Memory B cell (primary cell): ENCODE measurements at regions not wholly inside any gene's neighbourhood (a gene's known extent, or its start where the extent isn't known, plus 50 kb on each side); places are given as distances from the start of the nearest gene placed in this dataset.

Experiments
- ATAC-seq: fragments of 150-1000 bp; cut with Tn5 transposase; 2 replicates; pipeline ENCODE4 v1.10.0; 2021; ENCODE audit warnings: low read depth, mild to moderate bottlenecking, moderate library complexity
- DNase-seq, 2 donors: peaks; one replicate each; pipeline ENCODE4 v3.0.0; 2022; ENCODE audit warnings: low spot score in 2 of 2
- H3K27ac Mint-ChIP-seq: one replicate; pipeline ENCODE4 v1.8.0; 2022; ENCODE audit warnings: mild to moderate bottlenecking, moderate library complexity, mixed read lengths
- H3K27me3 Mint-ChIP-seq: one replicate; pipeline ENCODE4 v1.8.0; 2022; ENCODE audit warnings: mixed read lengths
- H3K36me3 Mint-ChIP-seq: one replicate; pipeline ENCODE4 v1.8.0; 2022; ENCODE audit warnings: mild to moderate bottlenecking, mixed read lengths
- H3K4me1 Mint-ChIP-seq: one replicate; pipeline ENCODE4 v1.8.0; 2022; ENCODE audit warnings: mixed read lengths
- H3K4me3 Mint-ChIP-seq: one replicate; pipeline ENCODE4 v1.8.0; 2022; ENCODE audit warnings: mild to moderate bottlenecking, moderate library complexity, mixed read lengths
- H3K9me3 Mint-ChIP-seq: one replicate; pipeline ENCODE4 v1.8.0; 2022; ENCODE audit warnings: mixed read lengths

- Mint-ChIP-seq H3K4me3 (no peak overlapping the region), H3K27ac (no peak overlapping the region), H3K36me3 (no peaks in the 10 kb centered on the region), H3K4me1 (no peaks in the 10 kb centered on the region), H3K9me3 (peaks cover 7% of the 10 kb centered on the region), H3K27me3 (peaks cover 13% of the 10 kb centered on the region)
- ATAC-seq, result no peak
- DNase-seq, result no peak
Measured at GRCh38 chr1:221327954-221328353, 413.9 kb downstream of the DUSP10 start.

- H3K36me3 Mint-ChIP-seq, result no peaks in the 10 kb centered on the region
- DNase-seq (no peak), ATAC-seq (no peak)
- H3K4me1 Mint-ChIP-seq, result no peaks in the 10 kb centered on the region
- H3K27ac Mint-ChIP-seq, result no peak overlapping the region
- H3K9me3 Mint-ChIP-seq, result peaks cover 7% of the 10 kb centered on the region
- H3K27me3 Mint-ChIP-seq, result peaks cover 11% of the 10 kb centered on the region
- no peak overlapping the region for H3K4me3 Mint-ChIP-seq
Measured at GRCh38 chr1:221328371-221328770, 413.5 kb downstream of the DUSP10 start.

GRCh38 chr1:221331273-221332183 is 410.4 kb downstream of the DUSP10 start:
- no peak overlapping the region for H3K27ac Mint-ChIP-seq
- H3K36me3 Mint-ChIP-seq, result no peaks in the 10 kb centered on the region
- no peak for DNase-seq
- peaks cover 7% of the 10 kb centered on the region for H3K9me3 Mint-ChIP-seq
- peaks cover 4% of the 10 kb centered on the region for H3K4me1 Mint-ChIP-seq
- ATAC-seq, result no peak
- H3K27me3 Mint-ChIP-seq, result peaks cover 16% of the 10 kb centered on the region
- no peak overlapping the region for H3K4me3 Mint-ChIP-seq

GRCh38 chr1:221334062-221334461 is 407.8 kb downstream of the DUSP10 start:
- ATAC-seq, result no peak
- H3K4me1 Mint-ChIP-seq, result peaks cover 4% of the 10 kb centered on the region
- H3K9me3 Mint-ChIP-seq, result peaks cover 7% of the 10 kb centered on the region
- H3K27ac Mint-ChIP-seq, result no peak overlapping the region
- H3K4me3 Mint-ChIP-seq, result no peak overlapping the region
- peaks cover 9% of the 10 kb centered on the region for H3K27me3 Mint-ChIP-seq
- no peak for DNase-seq
- no peaks in the 10 kb centered on the region for H3K36me3 Mint-ChIP-seq

- Mint-ChIP-seq H3K9me3 (peaks cover 7% of the 10 kb centered on the region), H3K27ac (no peak overlapping the region), H3K27me3 (peaks cover 15% of the 10 kb centered on the region), H3K4me1 (peaks cover 4% of the 10 kb centered on the region), H3K36me3 (no peaks in the 10 kb centered on the region), H3K4me3 (no peak overlapping the region)
- DNase-seq (no peak), ATAC-seq (no peak)
Measured at GRCh38 chr1:221335161-221336101, 406.5 kb downstream of the DUSP10 start.

GRCh38 chr1:221336126-221336525 is 405.8 kb downstream of the DUSP10 start:
- H3K9me3 Mint-ChIP-seq, result peaks cover 6% of the 10 kb centered on the region
- H3K4me3 Mint-ChIP-seq, result no peak overlapping the region
- no peak for ATAC-seq
- H3K36me3 Mint-ChIP-seq, result no peaks in the 10 kb centered on the region
- DNase-seq, result no peak
- peaks cover 15% of the 10 kb centered on the region for H3K27me3 Mint-ChIP-seq
- H3K4me1 Mint-ChIP-seq, result peaks cover 4% of the 10 kb centered on the region
- no peak overlapping the region for H3K27ac Mint-ChIP-seq

GRCh38 chr1:221337106-221337505 is 404.8 kb downstream of the DUSP10 start:
- Mint-ChIP-seq H3K36me3 (no peaks in the 10 kb centered on the region), H3K4me3 (no peak overlapping the region), H3K27me3 (peaks cover 15% of the 10 kb centered on the region), H3K4me1 (peaks cover 4% of the 10 kb centered on the region), H3K9me3 (peaks cover 4% of the 10 kb centered on the region), H3K27ac (no peak overlapping the region)
- ATAC-seq, result no peak
- DNase-seq, result no peak

- DNase-seq, result no peak
- Mint-ChIP-seq H3K27ac (no peak overlapping the region), H3K9me3 (no peaks in the 10 kb centered on the region), H3K4me3 (no peak overlapping the region), H3K36me3 (no peaks in the 10 kb centered on the region), H3K4me1 (no peaks in the 10 kb centered on the region), H3K27me3 (peaks cover 6% of the 10 kb centered on the region)
- no peak for ATAC-seq
Measured at GRCh38 chr1:221343136-221343535, 398.8 kb downstream of the DUSP10 start.

- no peak for DNase-seq
- H3K9me3 Mint-ChIP-seq, result no peaks in the 10 kb centered on the region
- H3K4me3 Mint-ChIP-seq, result no peak overlapping the region
- H3K4me1 Mint-ChIP-seq, result no peaks in the 10 kb centered on the region
- ATAC-seq, result no peak
- no peaks in the 10 kb centered on the region for H3K36me3 Mint-ChIP-seq
- no peak overlapping the region for H3K27ac Mint-ChIP-seq
- H3K27me3 Mint-ChIP-seq, result peaks cover 6% of the 10 kb centered on the region
Measured at GRCh38 chr1:221343607-221344006, 398.3 kb downstream of the DUSP10 start.

GRCh38 chr1:221344693-221345092 is 397.2 kb downstream of the DUSP10 start:
- Mint-ChIP-seq H3K27ac (no peak overlapping the region), H3K27me3 (peaks cover 4% of the 10 kb centered on the region), H3K4me3 (no peak overlapping the region), H3K4me1 (no peaks in the 10 kb centered on the region), H3K9me3 (no peaks in the 10 kb centered on the region), H3K36me3 (no peaks in the 10 kb centered on the region)
- no peak for DNase-seq
- no peak for ATAC-seq

- no peaks in the 10 kb centered on the region for H3K9me3 Mint-ChIP-seq
- no peaks in the 10 kb centered on the region for H3K36me3 Mint-ChIP-seq
- DNase-seq, result no peak
- no peak for ATAC-seq
- H3K27me3 Mint-ChIP-seq, result peaks cover 2% of the 10 kb centered on the region
- no peaks in the 10 kb centered on the region for H3K4me1 Mint-ChIP-seq
- H3K4me3 Mint-ChIP-seq, result no peak overlapping the region
- H3K27ac Mint-ChIP-seq, result no peak overlapping the region
Measured at GRCh38 chr1:221347706-221348105, 394.2 kb downstream of the DUSP10 start.

GRCh38 chr1:221350091-221350490 is 391.8 kb downstream of the DUSP10 start:
- DNase-seq, result no peak
- no peaks in the 10 kb centered on the region for H3K4me1 Mint-ChIP-seq
- H3K4me3 Mint-ChIP-seq, result no peak overlapping the region
- no peak overlapping the region for H3K27ac Mint-ChIP-seq
- peaks cover 1% of the 10 kb centered on the region for H3K9me3 Mint-ChIP-seq
- no peaks in the 10 kb centered on the region for H3K36me3 Mint-ChIP-seq
- ATAC-seq, result no peak
- peaks cover 2% of the 10 kb centered on the region for H3K27me3 Mint-ChIP-seq

- Mint-ChIP-seq H3K4me1 (no peaks in the 10 kb centered on the region), H3K9me3 (peaks cover 1% of the 10 kb centered on the region), H3K27me3 (no peaks in the 10 kb centered on the region), H3K36me3 (no peaks in the 10 kb centered on the region), H3K27ac (no peak overlapping the region), H3K4me3 (no peak overlapping the region)
- no peak for ATAC-seq
- no peak for DNase-seq
Measured at GRCh38 chr1:221356693-221357092, 385.2 kb downstream of the DUSP10 start.

- no peaks in the 10 kb centered on the region for H3K36me3 Mint-ChIP-seq
- no peak overlapping the region for H3K27ac Mint-ChIP-seq
- H3K9me3 Mint-ChIP-seq, result no peaks in the 10 kb centered on the region
- peaks cover 2% of the 10 kb centered on the region for H3K27me3 Mint-ChIP-seq
- H3K4me3 Mint-ChIP-seq, result no peak overlapping the region
- ATAC-seq (no peak), DNase-seq (no peak)
- no peaks in the 10 kb centered on the region for H3K4me1 Mint-ChIP-seq
Measured at GRCh38 chr1:221363039-221363438, 378.9 kb downstream of the DUSP10 start.
